ENCODE measurements at regions not wholly inside any gene's neighbourhood (a gene's known extent, or its start where the extent isn't known, plus 50 kb on each side); places are given as distances from the start of the nearest gene placed in this dataset.

DNA sequence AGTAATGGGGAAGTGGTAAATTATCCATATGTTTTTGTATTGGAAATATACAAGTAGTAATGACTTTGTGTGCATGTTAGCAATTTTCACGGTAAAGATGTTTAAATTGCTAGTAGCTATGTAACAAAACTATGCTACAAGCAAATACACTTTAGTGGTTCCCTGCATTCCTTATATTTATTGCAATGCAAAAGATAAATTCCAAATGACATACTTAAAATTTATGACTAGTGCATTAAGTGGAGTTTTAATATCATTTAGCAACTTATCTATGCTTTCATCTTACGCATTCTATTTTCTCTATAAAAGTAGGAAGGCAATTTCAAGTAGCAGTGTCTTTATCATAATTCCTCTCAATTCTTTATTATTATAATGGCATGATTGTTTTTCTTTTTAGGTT is 482.8 kb downstream of the SLITRK5 start:
- TF ChIP-seq, protein P1, sequence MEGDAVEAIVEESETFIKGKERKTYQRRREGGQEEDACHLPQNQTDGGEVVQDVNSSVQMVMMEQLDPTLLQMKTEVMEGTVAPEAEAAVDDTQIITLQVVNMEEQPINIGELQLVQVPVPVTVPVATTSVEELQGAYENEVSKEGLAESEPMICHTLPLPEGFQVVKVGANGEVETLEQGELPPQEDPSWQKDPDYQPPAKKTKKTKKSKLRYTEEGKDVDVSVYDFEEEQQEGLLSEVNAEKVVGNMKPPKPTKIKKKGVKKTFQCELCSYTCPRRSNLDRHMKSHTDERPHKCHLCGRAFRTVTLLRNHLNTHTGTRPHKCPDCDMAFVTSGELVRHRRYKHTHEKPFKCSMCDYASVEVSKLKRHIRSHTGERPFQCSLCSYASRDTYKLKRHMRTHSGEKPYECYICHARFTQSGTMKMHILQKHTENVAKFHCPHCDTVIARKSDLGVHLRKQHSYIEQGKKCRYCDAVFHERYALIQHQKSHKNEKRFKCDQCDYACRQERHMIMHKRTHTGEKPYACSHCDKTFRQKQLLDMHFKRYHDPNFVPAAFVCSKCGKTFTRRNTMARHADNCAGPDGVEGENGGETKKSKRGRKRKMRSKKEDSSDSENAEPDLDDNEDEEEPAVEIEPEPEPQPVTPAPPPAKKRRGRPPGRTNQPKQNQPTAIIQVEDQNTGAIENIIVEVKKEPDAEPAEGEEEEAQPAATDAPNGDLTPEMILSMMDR (IDR thresholded peaks at IDR 0.05): no peak
- TF ChIP-seq POLR2A (IDR thresholded peaks at IDR 0.05): no peak
